Panc1 (cell line): ENCODE measurements at regions not wholly inside any gene's neighbourhood (a gene's known extent, or its start where the extent isn't known, plus 50 kb on each side); places are given as distances from the start of the nearest gene placed in this dataset.

Experiments used
- ATAC-seq: fragments of 200-7000 bp; cut with Tn5 transposase; 2 replicates; pipeline ENCODE4 v1.9.1; 2020; ENCODE audit warnings: mild to moderate bottlenecking, moderate library complexity
- BruUV-seq: library from RNA; stranded (reverse); fragments of 400-500 nt; replicated peaks from 2 replicates; lab custom pipeline; 2021; lab: Mats Ljungman, UMichigan
- CTCF ChIA-PET: fragments of 300-600 bp; sonication (Branson Sonifier 250); formaldehyde crosslinking; loops from one replicate; lab custom pipeline; 2022; ENCODE audit warnings: antibody characterized with exemption; lab: Charles Lee
- POLR2A ChIA-PET: fragments of 300-600 bp; sonication (Branson Sonifier 250); formaldehyde crosslinking; loops from one replicate; lab custom pipeline; 2022; ENCODE audit warnings: antibody characterized with exemption; lab: Charles Lee
- DNase-seq: peaks from one replicate; pipeline ENCODE4 v3.0.0-alpha.2; 2010; ENCODE audit warnings: low read depth, low spot score
- H3K27ac ChIP-seq: 2 replicates; pipeline ENCODE4 v1.5.1; 2011; ENCODE audit warnings: mild to moderate bottlenecking, low read length, inconsistent platforms
- H3K27me3 ChIP-seq: fragments of 200-500 bp; sonication (Bioruptor generic); 2 replicates; pipeline ENCODE4 v1.6.0; 2014; ENCODE audit warnings: low read length, inconsistent platforms; ENCODE audit not compliant: control insufficient read depth, insufficient read depth
- H3K36me3 ChIP-seq: fragments of 200-500 bp; sonication (Bioruptor generic); 2 replicates; pipeline ENCODE4 v1.5.1; 2014; ENCODE audit warnings: inconsistent platforms, mild to moderate bottlenecking, low read length, moderate library complexity; ENCODE audit not compliant: control insufficient read depth, insufficient read depth
- H3K4me1 ChIP-seq: 2 replicates; pipeline ENCODE4 v1.5.1; 2011; ENCODE audit warnings: inconsistent platforms, mild to moderate bottlenecking, low read length, moderate library complexity; ENCODE audit not compliant: control insufficient read depth, insufficient read depth
- H3K4me3 ChIP-seq, 2 experiments: 2 replicates each; pipeline ENCODE4 v1.5.1; 2011 to 2012; ENCODE audit warnings: low read depth in 2 of 2, low read length in 2 of 2, mild to moderate bottlenecking in 2 of 2, inconsistent platforms in 1 of 2, moderate library complexity in 1 of 2
- H3K9me3 ChIP-seq: fragments of 200-500 bp; sonication (Bioruptor generic); 2 replicates; pipeline ENCODE4 v1.5.1; 2014; ENCODE audit warnings: low read depth, mild to moderate bottlenecking, inconsistent platforms, low read length, moderate library complexity; ENCODE audit not compliant: control insufficient read depth, insufficient read depth
- POLR2AphosphoS5 ChIP-seq: IDR thresholded peaks from 2 replicates; pipeline ENCODE4 v1.6.1; 2012; ENCODE audit warnings: mild to moderate bottlenecking, low read depth, low read length, moderate library complexity
- SIN3A ChIP-seq: IDR thresholded peaks from 2 replicates; pipeline ENCODE4 v1.6.1; 2012; ENCODE audit warnings: low read depth, mild to moderate bottlenecking, low read length, moderate library complexity, borderline replicate concordance; ENCODE audit not compliant: insufficient read depth
- TCF7L2 ChIP-seq: IDR thresholded peaks from 2 replicates; pipeline ENCODE4 v1.6.1; 2011; ENCODE audit warnings: mild to moderate bottlenecking, low read depth, low read length, inconsistent platforms
- in situ Hi-C: cut with HindIII; loops from 2 replicates; pipeline ENCODE4 v1.10.0; 2016; ENCODE audit warnings: low sequenced_read_pairs, low pct_unique_long_range_greater_than_20kb
- intact Hi-C: fragments of 100-400 bp; cut with micrococcal nuclease; formaldehyde crosslinking; loops from one replicate; pipeline ENCODE4 v1.10.0; 2022; ENCODE audit not compliant: unreplicated experiment
- TF ChIP-seq, protein P1 (sequence below): fragments of 450-650 bp; IDR thresholded peaks from 2 replicates; pipeline ENCODE4 v1.5.1; 2017; ENCODE audit warnings: mild to moderate bottlenecking
- TF ChIP-seq, protein P2 (sequence below), 2 experiments: IDR thresholded peaks; 2 replicates each; pipeline ENCODE4 v1.6.1; 2011 to 2012; ENCODE audit warnings: low read depth in 2 of 2, control low read depth in 1 of 2, low read length in 1 of 2, mild to moderate bottlenecking in 1 of 2, moderate library complexity in 1 of 2; ENCODE audit not compliant: insufficient read depth in 1 of 2

DNA sequence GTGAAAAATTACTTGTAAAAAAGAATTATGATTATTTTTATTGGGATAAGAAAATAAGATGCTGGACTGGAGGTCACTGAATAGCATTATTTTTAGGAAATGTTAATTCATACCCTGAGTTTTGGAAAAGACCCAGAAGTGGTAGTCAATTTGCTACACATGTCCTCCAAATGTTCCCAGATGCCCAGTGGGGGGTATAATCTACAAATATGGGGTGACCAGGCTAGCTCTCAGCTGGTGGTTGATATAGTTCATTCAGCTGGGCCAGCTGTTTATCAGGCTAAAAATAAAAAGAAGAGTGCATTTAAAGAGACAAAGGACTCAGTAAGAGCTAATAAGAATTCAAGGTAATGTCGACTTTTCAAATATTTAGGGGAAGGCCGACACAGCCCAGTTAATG lies 402.0 kb upstream of the GOLIM4 start:
- no peak overlapping the region for H3K4me3 ChIP-seq
- in situ Hi-C loops: no loop called here
- no peak for ATAC-seq
- no peak overlapping the region for H3K27ac ChIP-seq
- H3K36me3 ChIP-seq: no peaks in the 10 kb centered on the region
- H3K27me3 ChIP-seq: no peaks in the 10 kb centered on the region
- 0 out of 2 replicates have a peak, but pooled peaks cover 4% of the 10 kb centered on the region for H3K9me3 ChIP-seq
- ChIA-PET CTCF (no interaction called here), POLR2A (no interaction called here)
- BruUV-seq: no TSS peak
- TF ChIP-seq, protein P1, sequence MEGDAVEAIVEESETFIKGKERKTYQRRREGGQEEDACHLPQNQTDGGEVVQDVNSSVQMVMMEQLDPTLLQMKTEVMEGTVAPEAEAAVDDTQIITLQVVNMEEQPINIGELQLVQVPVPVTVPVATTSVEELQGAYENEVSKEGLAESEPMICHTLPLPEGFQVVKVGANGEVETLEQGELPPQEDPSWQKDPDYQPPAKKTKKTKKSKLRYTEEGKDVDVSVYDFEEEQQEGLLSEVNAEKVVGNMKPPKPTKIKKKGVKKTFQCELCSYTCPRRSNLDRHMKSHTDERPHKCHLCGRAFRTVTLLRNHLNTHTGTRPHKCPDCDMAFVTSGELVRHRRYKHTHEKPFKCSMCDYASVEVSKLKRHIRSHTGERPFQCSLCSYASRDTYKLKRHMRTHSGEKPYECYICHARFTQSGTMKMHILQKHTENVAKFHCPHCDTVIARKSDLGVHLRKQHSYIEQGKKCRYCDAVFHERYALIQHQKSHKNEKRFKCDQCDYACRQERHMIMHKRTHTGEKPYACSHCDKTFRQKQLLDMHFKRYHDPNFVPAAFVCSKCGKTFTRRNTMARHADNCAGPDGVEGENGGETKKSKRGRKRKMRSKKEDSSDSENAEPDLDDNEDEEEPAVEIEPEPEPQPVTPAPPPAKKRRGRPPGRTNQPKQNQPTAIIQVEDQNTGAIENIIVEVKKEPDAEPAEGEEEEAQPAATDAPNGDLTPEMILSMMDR: no peak
- TF ChIP-seq SIN3A (no peak), TCF7L2 (no peak), POLR2AphosphoS5 (no peak)
- TF ChIP-seq, protein P2, sequence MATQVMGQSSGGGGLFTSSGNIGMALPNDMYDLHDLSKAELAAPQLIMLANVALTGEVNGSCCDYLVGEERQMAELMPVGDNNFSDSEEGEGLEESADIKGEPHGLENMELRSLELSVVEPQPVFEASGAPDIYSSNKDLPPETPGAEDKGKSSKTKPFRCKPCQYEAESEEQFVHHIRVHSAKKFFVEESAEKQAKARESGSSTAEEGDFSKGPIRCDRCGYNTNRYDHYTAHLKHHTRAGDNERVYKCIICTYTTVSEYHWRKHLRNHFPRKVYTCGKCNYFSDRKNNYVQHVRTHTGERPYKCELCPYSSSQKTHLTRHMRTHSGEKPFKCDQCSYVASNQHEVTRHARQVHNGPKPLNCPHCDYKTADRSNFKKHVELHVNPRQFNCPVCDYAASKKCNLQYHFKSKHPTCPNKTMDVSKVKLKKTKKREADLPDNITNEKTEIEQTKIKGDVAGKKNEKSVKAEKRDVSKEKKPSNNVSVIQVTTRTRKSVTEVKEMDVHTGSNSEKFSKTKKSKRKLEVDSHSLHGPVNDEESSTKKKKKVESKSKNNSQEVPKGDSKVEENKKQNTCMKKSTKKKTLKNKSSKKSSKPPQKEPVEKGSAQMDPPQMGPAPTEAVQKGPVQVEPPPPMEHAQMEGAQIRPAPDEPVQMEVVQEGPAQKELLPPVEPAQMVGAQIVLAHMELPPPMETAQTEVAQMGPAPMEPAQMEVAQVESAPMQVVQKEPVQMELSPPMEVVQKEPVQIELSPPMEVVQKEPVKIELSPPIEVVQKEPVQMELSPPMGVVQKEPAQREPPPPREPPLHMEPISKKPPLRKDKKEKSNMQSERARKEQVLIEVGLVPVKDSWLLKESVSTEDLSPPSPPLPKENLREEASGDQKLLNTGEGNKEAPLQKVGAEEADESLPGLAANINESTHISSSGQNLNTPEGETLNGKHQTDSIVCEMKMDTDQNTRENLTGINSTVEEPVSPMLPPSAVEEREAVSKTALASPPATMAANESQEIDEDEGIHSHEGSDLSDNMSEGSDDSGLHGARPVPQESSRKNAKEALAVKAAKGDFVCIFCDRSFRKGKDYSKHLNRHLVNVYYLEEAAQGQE (IDR thresholded peaks at IDR 0.05; ENCODE audit: insufficient read depth in 1 of 2, low read depth in 2 of 2, low read length in 1 of 2): no peak
- H3K4me1 ChIP-seq: no peaks in the 10 kb centered on the region
- intact Hi-C loops: no loop called here
- no peak for DNase-seq

DNA sequence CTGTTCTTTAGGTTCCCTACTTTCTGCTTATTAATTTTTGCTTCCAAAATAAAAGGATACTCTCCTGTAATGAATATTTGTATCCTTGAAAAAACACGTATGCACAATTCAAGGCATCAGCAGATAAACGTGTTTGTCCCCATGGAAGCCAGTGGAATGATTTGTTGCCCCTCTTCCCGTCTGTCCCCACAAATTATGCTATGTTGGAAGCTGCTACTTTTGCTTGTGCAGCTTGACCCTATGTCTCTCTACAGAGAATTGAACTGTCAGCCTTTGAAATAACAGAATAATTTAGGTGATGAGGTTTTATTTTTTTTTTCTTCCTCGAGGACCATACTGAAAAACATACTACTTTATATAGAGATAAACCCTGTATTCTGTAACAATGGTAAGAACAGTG lies 401.5 kb upstream of the GOLIM4 start:
- in situ Hi-C loops (no loop called here), intact Hi-C loops (no loop called here)
- ATAC-seq (no peak), DNase-seq (no peak)
- H3K9me3 ChIP-seq: 0 out of 2 replicates have a peak, but pooled peaks cover 4% of the 10 kb centered on the region
- no peaks in the 10 kb centered on the region for H3K36me3 ChIP-seq
- ChIA-PET CTCF (no interaction called here), POLR2A (no interaction called here)
- no peak overlapping the region for H3K4me3 ChIP-seq
- H3K27ac ChIP-seq: no peak overlapping the region
- H3K27me3 ChIP-seq: no peaks in the 10 kb centered on the region
- TF ChIP-seq SIN3A (no peak), TCF7L2 (no peak), POLR2AphosphoS5 (no peak)
- TF ChIP-seq, protein P2 (IDR thresholded peaks at IDR 0.05; ENCODE audit: insufficient read depth in 1 of 2, low read depth in 2 of 2, low read length in 1 of 2): no peak
- TF ChIP-seq, protein P1: no peak
- H3K4me1 ChIP-seq: no peaks in the 10 kb centered on the region
- BruUV-seq: no TSS peak
